ENCODE measurements at regions not wholly inside any gene's neighbourhood (a gene's known extent, or its start where the extent isn't known, plus 50 kb on each side); places are given as distances from the start of the nearest gene placed in this dataset.

DNA sequence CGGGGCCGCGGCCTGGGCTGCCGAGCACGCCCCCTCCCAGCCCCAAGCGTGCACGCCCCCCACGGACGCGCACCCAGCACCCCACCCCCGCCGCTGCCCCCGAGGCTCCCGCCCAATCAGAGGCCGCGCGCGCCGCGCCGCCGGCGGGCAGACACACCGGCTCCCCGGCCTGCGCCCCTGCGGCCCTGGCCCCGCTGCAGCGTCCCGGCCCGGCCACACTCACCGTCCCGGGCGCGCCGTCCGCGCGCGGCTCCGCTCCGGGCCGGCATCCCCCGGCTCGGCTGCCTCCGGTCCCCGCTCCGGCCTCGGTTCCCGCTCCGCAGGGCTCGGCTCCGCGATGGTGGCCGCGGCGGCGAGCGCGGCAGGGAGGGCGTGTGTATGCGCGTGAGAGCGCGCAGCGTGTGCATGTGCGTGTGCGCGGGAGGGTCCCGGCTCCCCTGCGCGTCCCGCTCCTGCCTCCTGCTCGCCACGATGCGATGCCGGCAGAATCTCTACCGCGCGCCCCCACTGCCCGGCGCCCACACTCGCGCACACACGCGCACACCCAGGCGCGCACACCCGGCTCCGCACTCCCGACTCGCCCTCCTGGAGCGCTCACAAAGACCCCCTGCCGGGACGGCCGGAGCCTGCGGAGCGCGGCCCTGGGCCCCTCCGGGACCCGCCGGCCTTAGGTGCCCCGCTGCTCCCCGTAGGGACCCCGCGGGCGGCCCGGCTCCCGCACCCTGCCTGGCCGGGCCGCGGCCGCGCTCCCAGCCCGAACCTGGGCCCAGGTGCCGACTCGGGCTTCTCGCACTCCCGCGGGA is 186.5 kb upstream of the LINGO1 start:
- no peak for TF ChIP-seq EZH2 (optimal IDR thresholded peaks at IDR 0.05; ENCODE audit: low read depth, low read length)
- TF ChIP-seq CTCF (IDR thresholded peaks at IDR 0.05; ENCODE audit: low read length), result no peak

All from MM.1S (cell line).